GM18867 (cell line): ENCODE measurements at regions not wholly inside any gene's neighbourhood (a gene's known extent, or its start where the extent isn't known, plus 50 kb on each side); places are given as distances from the start of the nearest gene placed in this dataset.

ENCODE experiments used
- ATAC-seq: cut with Tn5 transposase; IDR thresholded peaks from one replicate; pipeline ENCODE4 v1.9.1; 2021; ENCODE audit warnings: mild to moderate bottlenecking, moderate library complexity; ENCODE audit not compliant: unreplicated experiment

GRCh38 chr21:38988509-38989378 is 183.0 kb downstream of the ETS2 start:
- ATAC-seq: no peak

GRCh38 chr21:38987633-38988508 is 182.1 kb downstream of the ETS2 start:
- no peak for ATAC-seq

- ATAC-seq: no peak
Observed at GRCh38 chr21:38986806-38987632, 181.3 kb downstream of the ETS2 start.

- ATAC-seq: no peak
Observed at GRCh38 chr21:38986406-38986805, 180.7 kb downstream of the ETS2 start.

- ATAC-seq: peak; percentile 50
Observed at GRCh38 chr21:38985568-38986378, 180.0 kb downstream of the ETS2 start.

GRCh38 chr21:38984982-38985567 is 179.3 kb downstream of the ETS2 start:
- ATAC-seq: no peak

- no peak for ATAC-seq
Observed at GRCh38 chr21:38984568-38984967, 178.8 kb downstream of the ETS2 start.

- no peak for ATAC-seq
Observed at GRCh38 chr21:38983560-38983959, 177.8 kb downstream of the ETS2 start.

GRCh38 chr21:38982804-38983203 is 177.1 kb downstream of the ETS2 start:
- no peak for ATAC-seq

GRCh38 chr21:38982096-38982495 is 176.4 kb downstream of the ETS2 start:
- no peak for ATAC-seq

GRCh38 chr21:38980416-38981313 is 174.9 kb downstream of the ETS2 start:
- no peak for ATAC-seq

GRCh38 chr21:38979271-38980121 is 173.8 kb downstream of the ETS2 start:
- no peak for ATAC-seq

GRCh38 chr21:38976900-38977299 is 171.2 kb downstream of the ETS2 start:
- no peak for ATAC-seq

GRCh38 chr21:38973552-38973951 is 167.8 kb downstream of the ETS2 start:
- ATAC-seq: no peak

- ATAC-seq: no peak
Observed at GRCh38 chr21:38972078-38972477, 166.3 kb downstream of the ETS2 start.

GRCh38 chr21:38970765-38971164 is 165.0 kb downstream of the ETS2 start:
- no peak for ATAC-seq

GRCh38 chr21:38968887-38969543 is 163.3 kb downstream of the ETS2 start:
- no peak for ATAC-seq
